Left cardiac atrium (tissue), 4 donors: ENCODE measurements at regions not wholly inside any gene's neighbourhood (a gene's known extent, or its start where the extent isn't known, plus 50 kb on each side); places are given as distances from the start of the nearest gene placed in this dataset.
"Not testable (repeated sequence)": the region's sequence is repeated elsewhere in the genome, so short reads cannot be mapped to it uniquely, and the experiment has no call there.

Experiments used
- ATAC-seq, 2 donors: fragments of 200-7000 bp; cut with Tn5 transposase; one replicate each; pipeline ENCODE4 v1.9.1; 2020; ENCODE audit warnings: mild to moderate bottlenecking in 2 of 2, moderate library complexity in 2 of 2
- DNase-seq: peaks from one replicate; pipeline ENCODE4 v3.0.0-alpha.2; 2020
- intact Hi-C, 2 donors: fragments of 100-400 bp; cut with DNase I; formaldehyde crosslinking; loops; one replicate each; pipeline versions ENCODE4 v1.14.1 to v1.15.1; 2022 to 2023
- donor health status: DM: no; HTN: yes; CAD: no.
- donor health status: DM: no; HTN: yes; CAD: no; lungs with severe emphysema.
- donor health status: DM: yes; HTN: yes; CAD: no.
- donor health status: Dilated cardiomyopathy.

- intact Hi-C loops: no loop called here
- peak in 1 of 2 donors; percentile 16 for ATAC-seq
- no peak for DNase-seq
Observed at GRCh38 chr1:244304156-244304555, 147.6 kb downstream of the ADSS2 start.

GRCh38 chr1:244304656-244305055 is 147.1 kb downstream of the ADSS2 start:
- intact Hi-C loops: no loop called here
- no peak for ATAC-seq

GRCh38 chr1:244305776-244306341 is 145.8 kb downstream of the ADSS2 start:
- intact Hi-C loops: no loop called here

More at GRCh38 chr1:244304656-244305055, 147.1 kb downstream of the ADSS2 start:
- DNase-seq: no peak

GRCh38 chr1:244306544-244306943 is 145.2 kb downstream of the ADSS2 start:
- intact Hi-C loops: no loop called here
- DNase-seq: no peak
- ATAC-seq: no peak

More at GRCh38 chr1:244305776-244306341, 145.8 kb downstream of the ADSS2 start:
- DNase-seq (no peak), ATAC-seq (no peak)

- ATAC-seq, DNase-seq, intact Hi-C loops: not testable (repeated sequence)
Observed at GRCh38 chr1:244309191-244309590, 142.5 kb downstream of the ADSS2 start.

- ATAC-seq: no peak
- no peak for DNase-seq
- intact Hi-C loops: no loop called here
Observed at GRCh38 chr1:244311784-244312532, 139.8 kb downstream of the ADSS2 start.

GRCh38 chr1:244313346-244313745 is 138.4 kb downstream of the ADSS2 start:
- DNase-seq (no peak), ATAC-seq (no peak)
- intact Hi-C loops: no loop called here

- intact Hi-C loops: no loop called here
- DNase-seq (no peak), ATAC-seq (no peak)
Observed at GRCh38 chr1:244314921-244315559, 136.7 kb downstream of the ADSS2 start.

GRCh38 chr1:244315996-244316395 is 135.7 kb downstream of the ADSS2 start:
- DNase-seq (no peak), ATAC-seq (no peak)
- intact Hi-C loops: no loop called here

GRCh38 chr1:244316407-244316806 is 135.3 kb downstream of the ADSS2 start:
- intact Hi-C loops: no loop called here
- DNase-seq (no peak), ATAC-seq (no peak)

- ATAC-seq: no peak
- intact Hi-C loops: no loop called here
- no peak for DNase-seq
Observed at GRCh38 chr1:244316986-244317655, 134.6 kb downstream of the ADSS2 start.

GRCh38 chr1:244318078-244318477 is 133.6 kb downstream of the ADSS2 start:
- DNase-seq (no peak), ATAC-seq (no peak)
- intact Hi-C loops: no loop called here

GRCh38 chr1:244318512-244318911 is 133.2 kb downstream of the ADSS2 start:
- DNase-seq (no peak), ATAC-seq (no peak)
- intact Hi-C loops: no loop called here

- DNase-seq (no peak), ATAC-seq (peak; percentile 53 to 55)
- intact Hi-C loops: no loop called here
Observed at GRCh38 chr1:244319283-244320132, 132.2 kb downstream of the ADSS2 start.

- ATAC-seq (no peak), DNase-seq (no peak)
- intact Hi-C loops: no loop called here
Observed at GRCh38 chr1:244322181-244322580, 129.5 kb downstream of the ADSS2 start.

GRCh38 chr1:244322791-244323521 is 128.8 kb downstream of the ADSS2 start:
- peak; percentile 86 to 90 for ATAC-seq
- intact Hi-C loops: no loop called here
- DNase-seq: no peak

- intact Hi-C loops: no loop called here
- ATAC-seq (no peak), DNase-seq (no peak)
Observed at GRCh38 chr1:244324176-244324883, 127.4 kb downstream of the ADSS2 start.
